ENCODE measurements at regions not wholly inside any gene's neighbourhood (a gene's known extent, or its start where the extent isn't known, plus 50 kb on each side); places are given as distances from the start of the nearest gene placed in this dataset.

GRCh38 chr18:55694291-55694690 is 106.3 kb upstream of the TCF4 start:
- no peak for TF ChIP-seq POLR2AphosphoS5 (IDR thresholded peaks at IDR 0.05; ENCODE audit: low read depth, low read length)
- TF ChIP-seq POU2F2 (IDR thresholded peaks at IDR 0.05; ENCODE audit: low read depth, low read length) = no peak
- no peak for TF ChIP-seq POLR2A (IDR thresholded peaks at IDR 0.05; ENCODE audit: low read depth, low read length)
- no peak for TF ChIP-seq TAF1 (IDR thresholded peaks at IDR 0.05; ENCODE audit: low read depth, low read length)
- TF ChIP-seq PAX5 (IDR thresholded peaks at IDR 0.05; ENCODE audit: insufficient read depth, low read length, severe bottlenecking) = no peak

Data from GM12891 (cell line).